Activated CD8-positive, alpha-beta memory T cell treated with anti-CD3 and anti-CD28 coated beads for 24 hours (primary cell): ENCODE measurements at regions not wholly inside any gene's neighbourhood (a gene's known extent, or its start where the extent isn't known, plus 50 kb on each side); places are given as distances from the start of the nearest gene placed in this dataset.

Source experiments
- DNase-seq: peaks from one replicate; pipeline ENCODE4 v3.0.0-alpha.2; 2020

- no peak for DNase-seq
Observed at GRCh38 chr10:29098423-29098822, 190.4 kb upstream of the LYZL1 start.

GRCh38 chr10:29099001-29099400, 189.9 kb upstream of the LYZL1 start:
- DNase-seq = no peak

GRCh38 chr10:29099415-29099814, 189.5 kb upstream of the LYZL1 start:
- DNase-seq = no peak

GRCh38 chr10:29100505-29100904, 188.4 kb upstream of the LYZL1 start:
- DNase-seq = no peak

- DNase-seq = no peak
Observed at GRCh38 chr10:29102233-29102632, 186.6 kb upstream of the LYZL1 start.

GRCh38 chr10:29102636-29103035, 186.2 kb upstream of the LYZL1 start:
- DNase-seq = no peak

- DNase-seq = no peak
Observed at GRCh38 chr10:29104661-29105399, 184.0 kb upstream of the LYZL1 start.

- no peak for DNase-seq
Observed at GRCh38 chr10:29105516-29106215, 183.2 kb upstream of the LYZL1 start.

- DNase-seq = no peak
Observed at GRCh38 chr10:29106287-29106686, 182.6 kb upstream of the LYZL1 start.

GRCh38 chr10:29107866-29108498, 180.9 kb upstream of the LYZL1 start:
- DNase-seq = no peak

GRCh38 chr10:29109707-29110571, 178.9 kb upstream of the LYZL1 start:
- no peak for DNase-seq

GRCh38 chr10:29112827-29113615, 175.8 kb upstream of the LYZL1 start:
- no peak for DNase-seq

GRCh38 chr10:29113616-29113945, 175.3 kb upstream of the LYZL1 start:
- no peak for DNase-seq

GRCh38 chr10:29114141-29114540, 174.7 kb upstream of the LYZL1 start:
- DNase-seq = no peak

- no peak for DNase-seq
Observed at GRCh38 chr10:29117781-29118180, 171.1 kb upstream of the LYZL1 start.

- DNase-seq = no peak
Observed at GRCh38 chr10:29119374-29119773, 169.5 kb upstream of the LYZL1 start.

- no peak for DNase-seq
Observed at GRCh38 chr10:29120216-29120615, 168.7 kb upstream of the LYZL1 start.

GRCh38 chr10:29124864-29125263, 164.0 kb upstream of the LYZL1 start:
- DNase-seq = no peak

GRCh38 chr10:29127037-29127700, 161.7 kb upstream of the LYZL1 start:
- DNase-seq = no peak

GRCh38 chr10:29127731-29128130, 161.1 kb upstream of the LYZL1 start:
- DNase-seq = no peak

- DNase-seq = no peak
Observed at GRCh38 chr10:29130190-29130673, 158.6 kb upstream of the LYZL1 start.
